ENCODE measurements at regions not wholly inside any gene's neighbourhood (a gene's known extent, or its start where the extent isn't known, plus 50 kb on each side); places are given as distances from the start of the nearest gene placed in this dataset.

DNA sequence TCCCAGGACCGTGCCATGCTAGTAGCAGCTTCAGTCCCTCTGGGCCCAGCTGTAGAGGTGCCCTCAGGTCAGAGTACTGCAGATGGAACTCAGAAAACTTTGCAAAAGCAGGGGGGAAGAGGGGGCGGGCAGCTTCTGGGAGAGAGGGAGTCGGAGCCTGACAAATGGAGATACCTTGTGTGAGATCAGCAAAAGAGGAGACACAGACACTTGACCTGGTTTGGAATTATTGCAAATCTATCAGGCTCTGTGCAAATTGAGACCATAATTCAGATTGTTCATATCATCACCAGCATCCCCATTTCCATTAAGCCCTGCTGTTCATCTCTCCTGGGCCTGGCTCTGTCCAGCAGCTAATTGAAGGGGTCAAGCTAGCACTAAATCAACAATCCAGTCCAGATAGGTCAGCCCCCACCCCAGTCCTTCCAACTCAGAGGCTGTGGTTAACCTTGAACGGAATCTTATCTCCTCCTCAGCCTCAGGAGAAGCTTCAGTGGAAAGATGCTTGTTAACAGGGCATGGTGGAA is 292.6 kb upstream of the PLET1 start:
- H3K36me3 ChIP-seq, result no peaks in the 10 kb centered on the region
- intact Hi-C loops (cut with DNase I), result loop anchor here (10.0 kb wide), 1 partner anchor 268 kb away; no protein-coding TSS in a partner anchor
- no peak for DNase-seq
- H3K4me3 ChIP-seq, result no peak overlapping the region
- peaks cover 0 to 4% (median 3%) of the 10 kb centered on the region in 3 donors for H3K4me1 ChIP-seq
- TF ChIP-seq, protein P1, sequence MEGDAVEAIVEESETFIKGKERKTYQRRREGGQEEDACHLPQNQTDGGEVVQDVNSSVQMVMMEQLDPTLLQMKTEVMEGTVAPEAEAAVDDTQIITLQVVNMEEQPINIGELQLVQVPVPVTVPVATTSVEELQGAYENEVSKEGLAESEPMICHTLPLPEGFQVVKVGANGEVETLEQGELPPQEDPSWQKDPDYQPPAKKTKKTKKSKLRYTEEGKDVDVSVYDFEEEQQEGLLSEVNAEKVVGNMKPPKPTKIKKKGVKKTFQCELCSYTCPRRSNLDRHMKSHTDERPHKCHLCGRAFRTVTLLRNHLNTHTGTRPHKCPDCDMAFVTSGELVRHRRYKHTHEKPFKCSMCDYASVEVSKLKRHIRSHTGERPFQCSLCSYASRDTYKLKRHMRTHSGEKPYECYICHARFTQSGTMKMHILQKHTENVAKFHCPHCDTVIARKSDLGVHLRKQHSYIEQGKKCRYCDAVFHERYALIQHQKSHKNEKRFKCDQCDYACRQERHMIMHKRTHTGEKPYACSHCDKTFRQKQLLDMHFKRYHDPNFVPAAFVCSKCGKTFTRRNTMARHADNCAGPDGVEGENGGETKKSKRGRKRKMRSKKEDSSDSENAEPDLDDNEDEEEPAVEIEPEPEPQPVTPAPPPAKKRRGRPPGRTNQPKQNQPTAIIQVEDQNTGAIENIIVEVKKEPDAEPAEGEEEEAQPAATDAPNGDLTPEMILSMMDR (IDR thresholded peaks at IDR 0.05), result no peak
- no peak for TF ChIP-seq POLR2A (IDR thresholded peaks at IDR 0.05)
- no peaks in the 10 kb centered on the region for H3K27me3 ChIP-seq
- no peak overlapping the region for H3K27ac ChIP-seq
- WGBS, 2 donors, result 36 to 77% methylated on average over 2 to 4 of the region's 4 CpGs
- no peaks in the 10 kb centered on the region for H3K9me3 ChIP-seq

DNA sequence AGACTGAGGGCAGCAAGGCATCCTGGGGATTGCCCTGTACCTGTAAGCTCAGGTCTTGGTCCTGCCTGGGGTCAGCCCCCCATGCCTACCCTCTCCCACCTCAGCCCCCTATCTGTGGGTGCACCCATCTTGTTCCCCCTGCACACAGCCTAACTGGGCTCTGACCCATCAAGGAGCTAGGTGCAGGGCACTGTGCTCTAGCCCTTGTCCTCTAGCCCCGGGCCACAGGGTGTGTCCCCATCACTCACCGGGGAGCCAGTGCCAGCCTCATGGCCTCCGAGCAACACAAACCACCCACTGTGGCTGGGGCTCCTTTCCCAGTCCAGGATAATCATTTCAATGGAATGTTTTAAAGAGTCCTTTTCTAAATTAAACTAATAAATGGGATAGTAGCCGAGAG is 293.9 kb upstream of the PLET1 start:
- intact Hi-C loops (cut with DNase I), result loop anchor here (10.0 kb wide), 1 partner anchor 270 kb away; no protein-coding TSS in a partner anchor
- H3K9me3 ChIP-seq, result no peaks in the 10 kb centered on the region

DNA sequence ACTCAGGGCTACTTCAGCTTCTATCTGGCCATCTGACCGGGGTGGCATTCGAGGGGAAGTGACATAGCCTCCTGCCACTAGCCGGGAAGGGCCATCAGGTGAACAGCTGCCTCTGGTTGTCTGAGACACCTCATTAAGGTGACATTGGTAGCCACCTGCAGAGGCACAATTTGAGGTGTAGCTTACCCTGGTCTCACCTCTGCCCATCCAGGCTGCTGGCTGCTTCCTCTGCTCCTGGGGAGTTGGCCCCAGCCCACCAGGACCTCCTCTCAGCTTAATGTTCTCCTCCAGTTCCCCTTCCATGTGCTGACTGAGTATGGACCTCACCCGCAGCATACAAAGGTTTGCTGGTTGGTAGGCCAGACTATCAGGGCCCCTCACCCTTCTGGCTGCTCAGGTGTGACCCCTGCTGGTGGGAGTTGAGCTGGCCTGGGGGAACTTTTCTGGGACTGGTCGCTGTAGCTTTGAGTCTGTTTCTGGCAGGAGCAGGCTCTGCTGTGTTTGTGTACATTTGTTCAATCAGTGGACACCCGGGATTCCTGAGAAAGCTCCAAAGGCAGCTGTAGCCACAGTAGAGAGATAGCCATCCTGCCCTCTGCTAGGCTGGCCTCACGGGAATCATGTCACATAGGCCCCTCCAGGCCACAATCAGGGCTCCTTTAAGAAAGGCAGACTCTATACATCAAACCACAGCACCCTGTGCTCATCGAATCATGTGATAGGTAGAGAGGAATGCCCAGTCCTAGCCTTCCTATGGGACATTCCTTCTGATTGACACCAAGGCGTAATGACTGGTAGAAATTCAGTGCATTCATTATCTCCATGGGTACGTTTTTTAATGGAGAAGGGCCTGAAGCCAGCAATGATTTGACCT is 295.1 kb upstream of the PLET1 start:
- no peaks in the 10 kb centered on the region for H3K27me3 ChIP-seq
- H3K36me3 ChIP-seq, result no peaks in the 10 kb centered on the region
- no peak for DNase-seq
- 69 to 79% methylated on average over 4 of the region's 10 CpGs for WGBS, 2 donors
- no peaks in the 10 kb centered on the region for H3K9me3 ChIP-seq
- no peak overlapping the region for H3K27ac ChIP-seq
- no peak for TF ChIP-seq POLR2A (IDR thresholded peaks at IDR 0.05)
- TF ChIP-seq, protein P1 (IDR thresholded peaks at IDR 0.05), result peak; percentile 28 to 65 (median 55)
- no peak overlapping the region for H3K4me3 ChIP-seq
- intact Hi-C loops (cut with DNase I), result loop anchor here (5.0 to 10.0 kb wide), 2 partner anchors 218 to 271 kb away; no protein-coding TSS in a partner anchor
- H3K4me1 ChIP-seq, result peaks cover 0 to 4% (median 0%) of the 10 kb centered on the region in 3 donors

More for the DNA sequence above, 293.9 kb upstream of the PLET1 start:
- no peak overlapping the region for H3K27ac ChIP-seq
- H3K4me1 ChIP-seq, result peaks cover 0 to 4% (median 0%) of the 10 kb centered on the region in 3 donors
- H3K36me3 ChIP-seq, result no peaks in the 10 kb centered on the region
- H3K27me3 ChIP-seq, result no peaks in the 10 kb centered on the region
- no peak for DNase-seq
- no peak for TF ChIP-seq POLR2A (IDR thresholded peaks at IDR 0.05)
- TF ChIP-seq, protein P1 (IDR thresholded peaks at IDR 0.05), result no peak
- 56 to 85% methylated on average over 1 to 4 of the region's 4 CpGs for WGBS, 2 donors
- H3K4me3 ChIP-seq, result no peak overlapping the region

DNA sequence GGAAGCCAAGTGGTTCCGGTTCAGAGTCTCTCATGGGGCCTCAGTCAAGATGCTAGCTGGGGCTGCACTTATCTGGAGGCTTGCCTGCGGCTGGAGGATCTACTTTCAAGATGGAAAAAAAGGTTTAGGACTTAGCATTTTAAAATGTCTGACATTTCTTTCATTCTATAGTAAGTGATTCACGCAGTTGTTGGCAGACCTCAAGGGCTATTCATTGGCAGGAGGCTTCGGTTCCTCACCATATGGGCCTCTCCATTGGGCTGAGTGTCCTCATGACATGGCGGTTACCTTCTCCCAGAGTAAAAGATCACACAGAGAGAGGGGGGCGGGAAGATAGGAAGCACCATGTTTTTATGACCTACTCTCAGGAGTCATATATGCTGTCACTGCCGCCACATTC is 298.0 kb upstream of the PLET1 start:
- Histone ChIP-seq H3K27ac (no peak overlapping the region), H3K27me3 (peaks cover 0 to 3% (median 0%) of the 10 kb centered on the region in 4 donors), H3K4me3 (no peak overlapping the region), H3K4me1 (peaks cover 0 to 4% (median 0%) of the 10 kb centered on the region in 3 donors), H3K36me3 (no peaks in the 10 kb centered on the region), H3K9me3 (no peaks in the 10 kb centered on the region)
- intact Hi-C loops (cut with DNase I), result loop anchor here (5.0 to 10.0 kb wide), 2 partner anchors 221 to 274 kb away; no protein-coding TSS in a partner anchor
- 68 to 74% methylated on average over 7 of the region's 7 CpGs for WGBS, 2 donors
- no peak for DNase-seq
- no peak for TF ChIP-seq POLR2A (IDR thresholded peaks at IDR 0.05)
- TF ChIP-seq, protein P1 (IDR thresholded peaks at IDR 0.05), result no peak

DNA sequence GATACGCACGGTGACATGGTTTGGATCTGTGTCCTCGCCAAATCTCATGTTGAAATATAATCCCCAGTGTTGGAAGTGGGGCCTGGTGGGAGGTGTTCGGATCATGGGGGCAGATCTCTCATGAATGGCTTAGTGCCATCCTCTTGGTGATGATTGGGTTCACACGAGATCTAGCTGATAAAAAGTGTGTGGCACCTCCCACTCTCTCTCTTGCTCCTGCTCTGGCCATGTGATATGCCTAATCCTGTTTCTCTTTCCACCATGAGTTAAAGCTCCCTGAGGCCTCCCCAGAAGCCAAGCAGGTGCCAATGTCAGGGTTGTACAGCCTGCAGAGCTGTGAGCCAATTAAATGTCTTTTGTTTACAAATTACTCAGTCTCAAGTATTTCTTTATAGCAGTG is 303.1 kb upstream of the PLET1 start:
- no peaks in the 10 kb centered on the region for H3K9me3 ChIP-seq
- peak overlapping the region in 2 of 4 donors; percentile 69 to 78 for H3K27ac ChIP-seq
- no peak for DNase-seq
- no peaks in the 10 kb centered on the region for H3K36me3 ChIP-seq
- no peak overlapping the region for H3K4me3 ChIP-seq
- TF ChIP-seq, protein P1 (IDR thresholded peaks at IDR 0.05), result no peak
- no peak for TF ChIP-seq POLR2A (IDR thresholded peaks at IDR 0.05)
- intact Hi-C loops (cut with DNase I), result no loop called here
- peaks cover 0 to 3% (median 0%) of the 10 kb centered on the region in 4 donors for H3K27me3 ChIP-seq
- 83 to 86% methylated on average over 5 of the region's 5 CpGs for whole genome bisulfite sequencing, 2 donors
- peaks cover 0 to 6% (median 4%) of the 10 kb centered on the region in 3 donors for H3K4me1 ChIP-seq
